Astrocyte (in vitro differentiated cells and primary cell): ENCODE measurements at regions not wholly inside any gene's neighbourhood (a gene's known extent, or its start where the extent isn't known, plus 50 kb on each side); places are given as distances from the start of the nearest gene placed in this dataset.
"Not testable (repeated sequence)": the region's sequence is repeated elsewhere in the genome, so short reads cannot be mapped to it uniquely, and the experiment has no call there.

Experiments used
- EZH2 ChIP-seq: IDR thresholded peaks from 2 replicates; pipeline ENCODE4 v1.6.1; 2012; ENCODE audit warnings: mild to moderate bottlenecking, low read length, inconsistent platforms; ENCODE audit not compliant: insufficient read depth
- TF ChIP-seq, protein P1 (sequence below): IDR thresholded peaks from 2 replicates; pipeline ENCODE4 v1.5.1; 2011; ENCODE audit warnings: low read depth, mild to moderate bottlenecking, inconsistent platforms, low read length, moderate library complexity; ENCODE audit not compliant: insufficient read depth

DNA sequence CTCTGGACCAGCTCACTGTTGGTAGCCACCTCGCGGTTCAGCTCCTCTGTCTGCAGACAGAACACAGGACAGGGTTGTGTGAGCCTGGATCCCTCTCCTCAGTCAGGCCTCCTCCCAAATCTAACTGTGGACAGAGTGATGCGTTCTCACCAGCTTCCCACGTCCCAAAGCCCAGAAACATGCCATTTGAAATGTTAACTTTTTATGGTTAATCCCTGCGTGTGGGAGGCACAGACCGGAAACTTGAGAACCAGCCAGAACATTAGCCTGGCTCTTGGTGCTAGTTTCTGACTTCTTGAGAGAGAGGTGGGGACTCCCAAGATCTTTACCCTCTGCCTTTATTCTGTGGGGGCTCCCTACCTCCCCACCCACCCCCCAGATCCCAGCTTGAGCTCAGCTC lies 129.6 kb downstream of the TNFRSF13B start:
- TF ChIP-seq, protein P1, sequence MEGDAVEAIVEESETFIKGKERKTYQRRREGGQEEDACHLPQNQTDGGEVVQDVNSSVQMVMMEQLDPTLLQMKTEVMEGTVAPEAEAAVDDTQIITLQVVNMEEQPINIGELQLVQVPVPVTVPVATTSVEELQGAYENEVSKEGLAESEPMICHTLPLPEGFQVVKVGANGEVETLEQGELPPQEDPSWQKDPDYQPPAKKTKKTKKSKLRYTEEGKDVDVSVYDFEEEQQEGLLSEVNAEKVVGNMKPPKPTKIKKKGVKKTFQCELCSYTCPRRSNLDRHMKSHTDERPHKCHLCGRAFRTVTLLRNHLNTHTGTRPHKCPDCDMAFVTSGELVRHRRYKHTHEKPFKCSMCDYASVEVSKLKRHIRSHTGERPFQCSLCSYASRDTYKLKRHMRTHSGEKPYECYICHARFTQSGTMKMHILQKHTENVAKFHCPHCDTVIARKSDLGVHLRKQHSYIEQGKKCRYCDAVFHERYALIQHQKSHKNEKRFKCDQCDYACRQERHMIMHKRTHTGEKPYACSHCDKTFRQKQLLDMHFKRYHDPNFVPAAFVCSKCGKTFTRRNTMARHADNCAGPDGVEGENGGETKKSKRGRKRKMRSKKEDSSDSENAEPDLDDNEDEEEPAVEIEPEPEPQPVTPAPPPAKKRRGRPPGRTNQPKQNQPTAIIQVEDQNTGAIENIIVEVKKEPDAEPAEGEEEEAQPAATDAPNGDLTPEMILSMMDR: not testable (repeated sequence)
- not testable (repeated sequence) for TF ChIP-seq EZH2
